Fibroblast of villous mesenchyme (primary cell): ENCODE measurements at regions not wholly inside any gene's neighbourhood (a gene's known extent, or its start where the extent isn't known, plus 50 kb on each side); places are given as distances from the start of the nearest gene placed in this dataset.

Experiments used
- DNase-seq: peaks from one replicate; pipeline ENCODE4 v3.0.0-alpha.2; 2010; ENCODE audit warnings: low read depth
- H3K4me3 ChIP-seq: 2 replicates; pipeline ENCODE4 v1.5.1; 2011; ENCODE audit warnings: low read depth, mild to moderate bottlenecking, low read length
- CTCF ChIP-seq: IDR thresholded peaks from 2 replicates; pipeline ENCODE4 v1.5.1; 2012; ENCODE audit warnings: low read depth, mild to moderate bottlenecking, low read length; ENCODE audit not compliant: insufficient read depth

GRCh38 chr3:20583648-20584047, 397.6 kb upstream of the SGO1 start:
- TF ChIP-seq CTCF: no peak
- no peak for DNase-seq
- H3K4me3 ChIP-seq: no peak overlapping the region

GRCh38 chr3:20576228-20576627, 390.2 kb upstream of the SGO1 start:
- peak; percentile 54 for DNase-seq

GRCh38 chr3:20575146-20575545, 389.1 kb upstream of the SGO1 start:
- no peak overlapping the region for H3K4me3 ChIP-seq
- TF ChIP-seq CTCF: no peak
- peak; percentile 19 for DNase-seq

More at GRCh38 chr3:20576228-20576627, 390.2 kb upstream of the SGO1 start:
- TF ChIP-seq CTCF: no peak
- H3K4me3 ChIP-seq: no peak overlapping the region

- no peak overlapping the region for H3K4me3 ChIP-seq
- TF ChIP-seq CTCF: no peak
- DNase-seq: peak; percentile 53
These were observed 388.7 kb upstream of the SGO1 start for GRCh38 chr3:20574746-20575145.

GRCh38 chr3:20573175-20573574, 387.2 kb upstream of the SGO1 start:
- DNase-seq: peak; percentile 53
- no peak overlapping the region for H3K4me3 ChIP-seq
- no peak for TF ChIP-seq CTCF

GRCh38 chr3:20572473-20572872, 386.5 kb upstream of the SGO1 start:
- no peak for TF ChIP-seq CTCF
- no peak overlapping the region for H3K4me3 ChIP-seq
- DNase-seq: no peak

GRCh38 chr3:20569310-20569709, 383.3 kb upstream of the SGO1 start:
- TF ChIP-seq CTCF: no peak
- no peak for DNase-seq
- H3K4me3 ChIP-seq: no peak overlapping the region
